ENCODE measurements at regions not wholly inside any gene's neighbourhood (a gene's known extent, or its start where the extent isn't known, plus 50 kb on each side); places are given as distances from the start of the nearest gene placed in this dataset.

- TF ChIP-seq POLR2AphosphoS5 (IDR thresholded peaks at IDR 0.05; ENCODE audit: borderline replicate concordance, low read depth, low read length) (no peak), EZH2 (IDR thresholded peaks at IDR 0.05) (no peak)
Observed at GRCh38 chr11:107257710-107258109, 199.9 kb downstream of the CWF19L2 start.

Data from SK-N-MC (cell line).